Osteocyte (in vitro differentiated cells): ENCODE measurements at regions not wholly inside any gene's neighbourhood (a gene's known extent, or its start where the extent isn't known, plus 50 kb on each side); places are given as distances from the start of the nearest gene placed in this dataset.

Experiments
- DNase-seq: peaks from one replicate; pipeline ENCODE4 v3.0.0; 2021; ENCODE audit warnings: mixed read lengths; ENCODE audit not compliant: unreplicated experiment; ENCODE audit errors: extremely low spot score
- H3K27ac Mint-ChIP-seq: one replicate; pipeline ENCODE4 v1.8.0; 2021; ENCODE audit warnings: mild to moderate bottlenecking, mixed read lengths; ENCODE audit not compliant: unreplicated experiment
- H3K27me3 Mint-ChIP-seq: one replicate; pipeline ENCODE4 v1.8.0; 2021; ENCODE audit warnings: mixed read lengths; ENCODE audit not compliant: unreplicated experiment
- H3K36me3 Mint-ChIP-seq: one replicate; pipeline ENCODE4 v1.8.0; 2021; ENCODE audit warnings: mixed read lengths; ENCODE audit not compliant: unreplicated experiment
- H3K4me1 Mint-ChIP-seq: one replicate; pipeline ENCODE4 v1.8.0; 2021; ENCODE audit warnings: mixed read lengths; ENCODE audit not compliant: unreplicated experiment
- H3K4me3 Mint-ChIP-seq: one replicate; pipeline ENCODE4 v1.8.0; 2021; ENCODE audit warnings: mild to moderate bottlenecking, moderate library complexity, mixed read lengths; ENCODE audit not compliant: unreplicated experiment
- H3K9me3 Mint-ChIP-seq: one replicate; pipeline ENCODE4 v1.8.0; 2021; ENCODE audit warnings: mixed read lengths; ENCODE audit not compliant: unreplicated experiment
- TF ChIP-seq, protein P1 (sequence below): fragments of 200-600 bp; sonication (generic); IDR thresholded peaks from 2 replicates; pipeline ENCODE4 v1.5.0; 2021; ENCODE audit warnings: antibody characterized with exemption, mild to moderate bottlenecking, moderate library complexity

DNA sequence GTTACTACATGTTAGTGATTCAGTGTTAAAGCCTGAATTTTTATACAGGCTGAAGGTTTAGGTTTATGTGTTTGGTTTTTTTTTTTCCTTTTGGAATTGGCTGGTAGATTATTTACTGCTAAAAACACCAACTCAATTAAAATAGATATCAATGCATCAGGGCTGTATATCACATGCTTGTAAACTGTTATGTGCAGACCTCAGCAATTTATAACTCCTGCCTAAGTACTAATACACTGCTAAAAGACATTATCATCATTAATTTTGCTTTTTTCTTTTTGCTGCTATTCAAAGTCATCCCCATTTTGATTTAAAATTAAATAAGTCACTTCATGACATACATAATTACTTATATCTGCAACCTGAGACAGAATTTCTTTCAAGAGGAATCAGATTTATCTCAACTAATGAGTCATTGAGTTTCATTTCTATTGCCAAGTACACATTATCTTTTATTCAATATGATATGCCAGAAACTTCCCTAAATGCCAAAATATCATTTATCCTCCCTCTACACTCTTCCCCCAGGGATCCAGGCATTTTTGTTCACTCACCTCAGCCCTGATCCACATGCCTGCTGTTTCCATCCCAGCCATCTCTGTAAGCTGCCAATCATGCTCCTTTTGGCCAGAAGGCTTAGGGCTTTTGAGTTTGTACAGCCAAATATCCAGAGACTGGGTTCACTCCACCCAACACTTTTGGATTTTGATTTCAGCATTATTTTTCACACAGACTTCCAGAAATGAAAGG is 98.5 kb downstream of the POLR1F start:
- Mint-ChIP-seq H3K36me3 (no peaks in the 10 kb centered on the region), H3K27ac (no peak overlapping the region), H3K27me3 (peaks cover 37% of the 10 kb centered on the region), H3K4me1 (no peaks in the 10 kb centered on the region), H3K4me3 (no peak overlapping the region), H3K9me3 (peaks cover 17% of the 10 kb centered on the region)
- no peak for DNase-seq
- TF ChIP-seq, protein P1, sequence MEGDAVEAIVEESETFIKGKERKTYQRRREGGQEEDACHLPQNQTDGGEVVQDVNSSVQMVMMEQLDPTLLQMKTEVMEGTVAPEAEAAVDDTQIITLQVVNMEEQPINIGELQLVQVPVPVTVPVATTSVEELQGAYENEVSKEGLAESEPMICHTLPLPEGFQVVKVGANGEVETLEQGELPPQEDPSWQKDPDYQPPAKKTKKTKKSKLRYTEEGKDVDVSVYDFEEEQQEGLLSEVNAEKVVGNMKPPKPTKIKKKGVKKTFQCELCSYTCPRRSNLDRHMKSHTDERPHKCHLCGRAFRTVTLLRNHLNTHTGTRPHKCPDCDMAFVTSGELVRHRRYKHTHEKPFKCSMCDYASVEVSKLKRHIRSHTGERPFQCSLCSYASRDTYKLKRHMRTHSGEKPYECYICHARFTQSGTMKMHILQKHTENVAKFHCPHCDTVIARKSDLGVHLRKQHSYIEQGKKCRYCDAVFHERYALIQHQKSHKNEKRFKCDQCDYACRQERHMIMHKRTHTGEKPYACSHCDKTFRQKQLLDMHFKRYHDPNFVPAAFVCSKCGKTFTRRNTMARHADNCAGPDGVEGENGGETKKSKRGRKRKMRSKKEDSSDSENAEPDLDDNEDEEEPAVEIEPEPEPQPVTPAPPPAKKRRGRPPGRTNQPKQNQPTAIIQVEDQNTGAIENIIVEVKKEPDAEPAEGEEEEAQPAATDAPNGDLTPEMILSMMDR: no peak

DNA sequence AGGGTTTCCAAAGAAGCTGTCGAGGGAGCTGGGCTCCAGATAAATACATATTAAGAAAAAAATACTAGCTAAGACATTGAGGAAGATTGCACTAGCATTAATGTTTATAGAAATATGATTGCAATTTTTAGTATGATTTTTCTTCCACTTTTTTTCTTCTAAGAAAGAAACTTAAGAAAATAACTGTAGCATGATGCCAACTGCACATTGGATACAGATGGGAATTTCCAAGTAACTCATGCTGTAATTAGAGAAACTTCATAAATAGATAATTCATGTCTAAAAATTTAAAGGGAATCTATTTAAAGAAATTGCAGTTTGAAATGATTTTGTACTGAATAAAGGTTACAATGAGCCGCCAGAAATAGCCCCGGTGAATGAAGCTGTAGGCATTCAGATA is 119.4 kb downstream of the POLR1F start:
- Mint-ChIP-seq H3K27me3 (peaks cover 30% of the 10 kb centered on the region), H3K9me3 (peaks cover 30% of the 10 kb centered on the region), H3K36me3 (no peaks in the 10 kb centered on the region), H3K4me3 (no peak overlapping the region), H3K4me1 (no peaks in the 10 kb centered on the region), H3K27ac (no peak overlapping the region)
- no peak for DNase-seq
- TF ChIP-seq, protein P1: no peak

DNA sequence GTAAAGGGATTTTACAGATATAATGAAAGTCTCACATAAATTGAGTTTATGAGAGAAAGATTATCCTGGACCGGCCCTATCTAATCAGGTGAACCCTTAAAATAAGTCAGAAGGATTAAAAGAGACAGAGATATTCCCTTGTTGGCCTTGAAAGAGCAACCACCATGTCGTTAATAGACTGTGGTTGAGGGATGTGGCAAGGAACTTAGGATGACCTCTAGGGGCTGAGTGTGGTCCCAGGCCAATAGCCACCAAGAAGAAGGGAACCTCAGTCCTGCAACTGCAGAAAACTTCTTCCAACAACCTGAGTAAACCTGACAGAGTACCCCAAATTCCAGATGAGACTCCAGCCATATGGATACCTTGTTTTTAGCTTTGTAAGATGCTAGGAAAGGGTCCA is 121.5 kb downstream of the POLR1F start:
- TF ChIP-seq, protein P1: no peak
- H3K27ac Mint-ChIP-seq: no peak overlapping the region
- no peak for DNase-seq
- no peak overlapping the region for H3K4me3 Mint-ChIP-seq
- H3K36me3 Mint-ChIP-seq: no peaks in the 10 kb centered on the region
- H3K27me3 Mint-ChIP-seq: peaks cover 12% of the 10 kb centered on the region
- no peaks in the 10 kb centered on the region for H3K4me1 Mint-ChIP-seq
- peaks cover 21% of the 10 kb centered on the region for H3K9me3 Mint-ChIP-seq

DNA sequence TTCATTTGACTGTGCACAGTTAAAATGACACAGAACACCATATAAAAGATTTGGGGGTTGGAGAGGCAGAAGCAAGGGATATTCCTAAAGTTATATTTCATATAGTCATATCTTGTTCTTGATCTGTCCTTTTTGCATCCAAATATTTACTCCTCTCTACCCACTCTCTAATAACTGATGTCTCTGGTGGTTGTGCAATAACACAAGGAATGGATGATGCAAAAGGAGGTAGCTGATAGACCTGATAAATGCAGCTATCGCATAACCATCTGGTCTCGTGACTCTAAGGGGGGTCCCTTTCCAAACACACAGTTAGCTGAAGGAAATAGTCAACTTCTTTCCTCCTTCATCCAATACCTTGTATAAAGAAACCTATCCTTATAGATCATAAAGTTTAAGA is 123.1 kb downstream of the POLR1F start:
- no peaks in the 10 kb centered on the region for H3K36me3 Mint-ChIP-seq
- TF ChIP-seq, protein P1: no peak
- H3K4me3 Mint-ChIP-seq: no peak overlapping the region
- H3K9me3 Mint-ChIP-seq: peaks cover 18% of the 10 kb centered on the region
- no peak for DNase-seq
- peaks cover 2% of the 10 kb centered on the region for H3K27me3 Mint-ChIP-seq
- H3K27ac Mint-ChIP-seq: no peak overlapping the region
- H3K4me1 Mint-ChIP-seq: no peaks in the 10 kb centered on the region

DNA sequence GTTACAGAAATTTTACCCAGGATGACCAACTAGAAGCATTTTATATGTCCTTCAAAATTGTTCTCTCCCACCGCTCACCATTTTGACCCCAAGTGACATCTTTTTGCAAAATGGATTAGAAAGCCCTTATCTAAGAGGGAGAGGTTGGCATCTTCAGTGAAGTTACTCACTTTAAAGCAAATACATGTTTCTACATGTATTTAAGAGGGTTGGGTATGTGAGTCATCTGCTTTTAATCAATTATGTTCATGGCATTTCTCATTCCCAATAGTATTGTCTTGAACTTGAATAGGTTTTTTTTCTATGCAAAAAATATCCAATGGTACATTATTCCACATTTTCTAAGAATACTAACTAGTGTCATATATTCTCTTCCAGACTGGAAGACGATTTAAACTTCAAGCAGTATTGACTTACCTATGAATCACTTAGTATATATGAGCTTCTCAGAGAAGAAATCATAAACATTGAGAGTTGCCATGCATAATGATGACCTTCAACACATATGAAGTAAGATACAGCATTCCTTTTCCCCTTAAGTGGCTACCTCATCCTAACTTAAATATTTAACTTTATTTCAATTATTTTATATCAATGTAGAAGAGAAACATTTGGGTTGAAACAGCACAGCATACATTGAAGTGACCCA is 132.8 kb downstream of the POLR1F start:
- Mint-ChIP-seq H3K27ac (no peak overlapping the region), H3K4me1 (peaks cover 6% of the 10 kb centered on the region)

More for the DNA sequence above, 132.8 kb downstream of the POLR1F start:
- Mint-ChIP-seq H3K36me3 (no peaks in the 10 kb centered on the region), H3K27me3 (no peaks in the 10 kb centered on the region), H3K9me3 (no peaks in the 10 kb centered on the region), H3K4me3 (no peak overlapping the region)
- DNase-seq: no peak
- TF ChIP-seq, protein P1: no peak
